ENCODE measurements at regions not wholly inside any gene's neighbourhood (a gene's known extent, or its start where the extent isn't known, plus 50 kb on each side); places are given as distances from the start of the nearest gene placed in this dataset.
"Not testable (repeated sequence)": the region's sequence is repeated elsewhere in the genome, so short reads cannot be mapped to it uniquely, and the experiment has no call there.

GRCh38 chr10:3264161-3264761 is 91.7 kb upstream of the PITRM1 start:
- no peak for DNase-seq (ENCODE audit: low read depth)

GRCh38 chr10:3263747-3264146 is 91.2 kb upstream of the PITRM1 start:
- no peak for DNase-seq (ENCODE audit: low read depth)

- DNase-seq (ENCODE audit: low read depth): no peak
These were observed 90.5 kb upstream of the PITRM1 start for GRCh38 chr10:3263082-3263481.

GRCh38 chr10:3261921-3262320 is 89.3 kb upstream of the PITRM1 start:
- no peak for DNase-seq (ENCODE audit: low read depth)

- DNase-seq (ENCODE audit: low read depth): no peak
These were observed 87.7 kb upstream of the PITRM1 start for GRCh38 chr10:3260066-3260834.

- DNase-seq (ENCODE audit: low read depth): no peak
These were observed 86.9 kb upstream of the PITRM1 start for GRCh38 chr10:3259499-3259898.

GRCh38 chr10:3258394-3258793 is 85.8 kb upstream of the PITRM1 start:
- no peak for DNase-seq (ENCODE audit: low read depth)

- no peak for DNase-seq (ENCODE audit: low read depth)
These were observed 83.0 kb upstream of the PITRM1 start for GRCh38 chr10:3255616-3256015.

- DNase-seq (ENCODE audit: low read depth): no peak
These were observed 82.5 kb upstream of the PITRM1 start for GRCh38 chr10:3255075-3255474.

- not testable (repeated sequence) for DNase-seq (ENCODE audit: low read depth)
These were observed 81.4 kb upstream of the PITRM1 start for GRCh38 chr10:3253974-3254373.

- DNase-seq (ENCODE audit: low read depth): no peak
These were observed 78.6 kb upstream of the PITRM1 start for GRCh38 chr10:3251172-3251571.

- no peak for DNase-seq (ENCODE audit: low read depth)
These were observed 76.8 kb upstream of the PITRM1 start for GRCh38 chr10:3249307-3249889.

GRCh38 chr10:3248526-3249306 is 76.1 kb upstream of the PITRM1 start:
- DNase-seq (ENCODE audit: low read depth): peak; percentile 85

GRCh38 chr10:3245395-3245794 is 72.8 kb upstream of the PITRM1 start:
- DNase-seq (ENCODE audit: low read depth): no peak

- no peak for DNase-seq (ENCODE audit: low read depth)
These were observed 69.5 kb upstream of the PITRM1 start for GRCh38 chr10:3241967-3242650.

- no peak for DNase-seq (ENCODE audit: low read depth)
These were observed 68.8 kb upstream of the PITRM1 start for GRCh38 chr10:3241274-3241921.

GRCh38 chr10:3239920-3240894 is 67.6 kb upstream of the PITRM1 start:
- DNase-seq (ENCODE audit: low read depth): no peak

- no peak for DNase-seq (ENCODE audit: low read depth)
These were observed 66.7 kb upstream of the PITRM1 start for GRCh38 chr10:3239066-3239919.

GRCh38 chr10:3238115-3238871 is 65.7 kb upstream of the PITRM1 start:
- DNase-seq (ENCODE audit: low read depth): no peak
